ENCODE measurements at regions not wholly inside any gene's neighbourhood (a gene's known extent, or its start where the extent isn't known, plus 50 kb on each side); places are given as distances from the start of the nearest gene placed in this dataset.

GRCh38 chr13:59442461-59442860 lies 721.3 kb downstream of the DIAPH3 start:
- no peak for DNase-seq

DNA sequence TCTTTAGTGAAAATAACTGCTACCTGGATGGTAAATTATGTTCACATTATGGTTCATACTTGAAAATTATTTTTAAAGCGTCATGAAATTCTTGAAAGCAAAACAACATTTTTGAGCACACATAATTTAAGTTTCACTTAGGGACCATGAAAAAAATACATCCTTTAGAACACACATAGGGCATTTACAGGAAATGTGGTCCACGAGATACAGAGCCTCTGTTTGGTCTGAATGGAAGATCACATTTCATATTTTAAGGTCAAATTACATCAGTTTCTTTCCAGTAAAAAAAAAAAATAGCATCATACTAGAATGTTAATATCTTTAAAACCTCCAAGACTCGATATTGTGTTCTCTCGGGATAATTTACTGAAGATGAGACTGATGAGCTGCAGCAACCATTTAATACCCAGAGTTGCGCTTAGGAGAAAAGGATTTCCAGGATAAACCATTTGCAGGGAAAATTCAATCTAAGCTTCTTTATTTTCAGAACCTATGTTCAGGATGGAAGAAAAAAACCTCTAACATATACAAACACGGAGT lies 720.7 kb downstream of the DIAPH3 start:
- DNase-seq, result no peak

- no peak for DNase-seq
Observed at GRCh38 chr13:59444210-59444857, 719.4 kb downstream of the DIAPH3 start.

DNA sequence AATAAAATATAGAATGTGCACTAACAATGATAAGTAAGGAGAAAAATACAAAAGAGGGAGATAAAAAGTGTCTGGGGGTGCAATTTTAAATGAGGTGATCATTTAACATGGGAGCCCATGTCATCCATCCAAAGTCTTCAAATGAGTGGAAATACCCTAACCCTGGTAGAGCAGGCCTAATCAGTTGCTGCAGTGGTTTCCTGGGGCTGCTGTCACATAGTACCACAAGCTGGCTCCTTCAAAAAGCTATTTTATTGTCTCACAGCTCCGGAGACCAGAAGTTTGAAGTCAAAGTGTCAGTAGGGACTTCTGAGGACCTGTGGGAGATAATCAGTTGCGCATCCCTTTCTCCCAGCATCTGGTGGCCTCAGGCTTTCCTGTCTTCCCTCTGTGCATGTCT lies 717.9 kb downstream of the DIAPH3 start:
- DNase-seq, result no peak

- no peak for DNase-seq
Observed at GRCh38 chr13:59446391-59446790, 717.3 kb downstream of the DIAPH3 start.

DNA sequence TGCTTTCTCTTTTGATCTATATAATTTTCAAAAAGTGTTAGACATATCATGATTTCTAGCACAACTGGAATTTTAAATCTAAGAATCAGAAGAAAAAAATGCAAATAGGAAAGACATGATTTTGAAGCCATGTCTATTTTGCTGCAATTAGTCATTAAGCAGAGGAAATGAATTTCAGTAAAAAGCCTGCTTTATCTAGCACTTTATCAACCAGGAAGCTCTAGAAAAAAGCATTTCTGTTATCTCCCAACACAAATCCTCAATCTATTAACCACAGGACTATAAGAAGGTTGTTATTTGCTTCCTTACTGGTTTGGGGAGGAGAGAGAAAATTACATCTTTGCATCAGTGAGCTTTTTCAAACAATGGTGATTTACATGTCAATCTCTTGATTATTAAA lies 716.7 kb downstream of the DIAPH3 start:
- DNase-seq, result no peak

GRCh38 chr13:59447846-59448620 lies 715.7 kb downstream of the DIAPH3 start:
- DNase-seq, result no peak

DNA sequence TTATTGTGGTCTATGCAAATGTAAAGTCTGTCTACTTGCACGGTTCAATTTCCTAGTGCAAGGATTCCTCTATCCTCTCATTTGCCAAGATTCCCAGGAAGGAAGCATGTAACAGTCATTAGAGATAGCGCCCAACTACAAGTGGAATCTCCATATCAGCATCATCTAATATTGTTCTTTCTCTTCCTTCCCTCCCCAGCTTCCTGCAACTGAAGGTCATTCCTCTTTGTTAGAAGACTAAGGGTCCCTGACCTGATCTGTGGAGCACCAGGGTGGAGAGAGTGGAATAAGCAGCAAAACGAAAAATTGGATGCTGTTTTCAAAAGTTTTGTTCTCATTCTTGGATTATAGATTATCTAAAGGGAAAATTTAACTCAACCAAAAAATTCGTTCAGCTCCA lies 714.0 kb downstream of the DIAPH3 start:
- DNase-seq, result no peak

DNA sequence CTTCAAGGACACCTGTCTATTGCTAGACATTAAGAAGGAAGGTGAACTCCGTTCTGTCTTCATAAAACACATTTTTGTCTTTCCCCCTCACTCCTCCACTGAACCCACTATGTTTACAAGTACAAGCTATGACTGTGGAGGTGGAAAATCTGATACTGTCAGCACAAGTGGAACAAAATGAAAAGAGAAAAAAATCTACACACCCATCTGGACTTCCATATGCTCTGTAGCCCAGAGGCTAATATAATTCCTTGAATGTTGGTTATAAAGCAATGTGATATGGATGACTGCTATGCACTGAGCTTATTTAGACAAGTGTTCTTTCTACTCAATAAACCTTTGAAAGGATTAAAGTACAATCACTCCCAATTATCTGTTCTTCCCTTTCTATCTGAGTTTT lies 713.5 kb downstream of the DIAPH3 start:
- DNase-seq, result no peak

- DNase-seq, result no peak
Observed at GRCh38 chr13:59451236-59451635, 712.5 kb downstream of the DIAPH3 start.

DNA sequence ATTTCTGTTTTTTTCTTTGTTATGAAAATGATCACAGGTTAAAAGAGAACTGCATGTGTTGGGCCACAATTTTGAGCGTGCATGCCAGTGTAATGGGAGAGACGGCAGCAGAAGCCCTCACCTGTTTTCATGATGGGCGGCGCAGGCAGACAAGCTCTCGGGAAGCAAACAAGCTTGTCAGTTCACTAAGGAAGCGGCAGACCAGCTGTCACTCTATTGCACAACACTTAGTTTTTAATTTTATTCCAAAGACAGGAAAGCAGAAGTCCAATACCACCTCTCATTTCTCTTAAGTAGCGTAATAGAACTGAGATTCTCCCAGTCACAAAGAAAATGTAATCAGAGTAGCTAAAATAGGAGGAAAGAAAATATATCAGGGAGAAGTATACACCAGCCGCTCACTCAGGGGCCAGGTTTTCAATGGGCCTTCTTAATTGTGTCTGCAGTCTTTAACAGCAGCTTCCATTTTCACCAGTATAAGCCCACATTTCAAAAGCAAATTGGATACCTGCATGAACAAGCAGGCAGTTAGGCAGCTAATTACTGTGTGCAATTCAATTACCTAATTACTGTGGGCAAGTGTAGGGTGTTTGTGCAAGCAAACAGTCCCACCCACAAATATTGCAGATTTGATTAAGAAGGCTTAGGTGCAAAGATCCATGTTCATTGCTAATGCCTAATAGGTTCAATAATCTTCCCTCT lies 711.4 kb downstream of the DIAPH3 start:
- DNase-seq, result peak; percentile 89

- no peak for DNase-seq
Observed at GRCh38 chr13:59458908-59459579, 704.7 kb downstream of the DIAPH3 start.

DNA sequence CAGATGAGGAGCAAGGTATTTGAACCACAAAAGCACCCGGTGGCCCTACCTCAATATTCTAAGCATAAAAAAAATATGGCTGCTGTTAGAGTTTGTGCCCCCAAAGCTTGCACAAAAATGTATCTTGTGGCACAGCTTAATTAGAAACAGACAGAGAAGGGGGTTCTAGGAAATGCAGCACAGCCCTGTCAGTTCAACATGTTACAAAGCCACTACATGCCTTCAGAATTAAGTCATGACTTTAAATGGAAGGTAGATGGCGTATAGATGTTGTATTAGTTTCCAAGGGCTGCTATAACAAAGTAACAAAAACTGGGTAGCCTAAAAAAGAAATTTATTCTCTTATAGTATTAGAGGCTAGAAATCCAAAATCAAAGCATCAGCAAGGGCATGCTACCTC lies 703.8 kb downstream of the DIAPH3 start:
- no peak for DNase-seq

DNA sequence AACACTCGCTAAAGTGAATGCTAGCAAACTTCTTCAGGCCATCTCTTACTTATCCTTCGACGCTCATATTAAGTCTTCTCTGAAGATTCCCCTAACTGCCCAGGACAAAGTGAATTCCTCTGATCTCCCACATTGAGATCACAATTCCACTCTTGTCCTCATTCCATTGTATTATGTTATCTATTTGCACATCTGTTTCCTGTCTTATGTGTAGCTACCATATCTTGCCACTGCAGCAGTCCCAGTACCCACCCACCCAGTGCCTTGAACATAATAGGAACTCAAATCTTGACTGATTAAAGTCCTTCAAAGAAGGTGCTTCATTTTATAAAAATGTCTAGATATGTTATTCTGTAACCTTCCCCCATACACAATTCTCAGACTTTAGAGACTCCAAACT lies 702.3 kb downstream of the DIAPH3 start:
- DNase-seq, result no peak

- no peak for DNase-seq
Observed at GRCh38 chr13:59463023-59463422, 700.7 kb downstream of the DIAPH3 start.

GRCh38 chr13:59464926-59465325 lies 698.8 kb downstream of the DIAPH3 start:
- DNase-seq, result no peak

DNA sequence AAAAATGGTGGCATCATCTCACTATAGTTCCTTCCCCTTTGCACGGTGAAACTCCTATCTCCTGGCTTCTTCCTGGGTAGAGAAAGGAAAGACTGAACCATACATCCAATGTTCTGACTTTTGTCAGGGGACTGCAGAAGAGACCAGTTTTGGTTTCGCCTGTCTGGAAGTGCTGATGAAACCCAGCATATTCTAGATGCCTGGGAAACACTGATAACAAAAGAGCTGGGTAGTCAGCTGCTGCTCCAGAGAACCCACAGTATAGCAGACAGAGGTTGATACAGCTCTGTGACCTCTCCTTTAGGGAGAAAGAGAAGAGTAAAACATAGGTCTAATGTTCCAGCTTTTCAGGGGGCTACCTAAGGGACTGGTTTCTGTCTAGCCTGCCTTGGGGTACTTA lies 695.3 kb downstream of the DIAPH3 start:
- DNase-seq, result no peak

- no peak for DNase-seq
Observed at GRCh38 chr13:59471106-59471505, 692.6 kb downstream of the DIAPH3 start.

GRCh38 chr13:59472134-59472533 lies 691.6 kb downstream of the DIAPH3 start:
- DNase-seq, result no peak

- no peak for DNase-seq
Observed at GRCh38 chr13:59474696-59475095, 689.0 kb downstream of the DIAPH3 start.

- DNase-seq, result no peak
Observed at GRCh38 chr13:59475911-59476310, 687.8 kb downstream of the DIAPH3 start.

DNA sequence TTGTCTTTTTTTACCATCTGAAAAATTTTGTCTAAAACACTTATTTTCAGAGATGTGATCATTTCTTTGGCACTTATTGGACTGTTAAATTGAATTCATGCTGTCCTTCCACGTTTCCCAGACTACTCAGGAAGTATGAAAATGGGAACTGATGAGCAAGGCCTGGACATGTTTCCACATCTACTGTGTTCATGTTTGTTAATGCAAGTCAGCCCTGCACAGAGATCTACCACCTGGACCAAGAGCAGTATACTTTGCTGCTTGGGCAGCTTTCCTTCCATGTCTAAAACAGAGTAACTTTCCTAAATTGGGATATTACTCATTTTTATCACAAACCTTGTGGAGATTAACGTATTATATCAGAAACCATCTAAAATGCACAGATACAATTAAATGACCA lies 687.4 kb downstream of the DIAPH3 start:
- DNase-seq, result no peak

DNA sequence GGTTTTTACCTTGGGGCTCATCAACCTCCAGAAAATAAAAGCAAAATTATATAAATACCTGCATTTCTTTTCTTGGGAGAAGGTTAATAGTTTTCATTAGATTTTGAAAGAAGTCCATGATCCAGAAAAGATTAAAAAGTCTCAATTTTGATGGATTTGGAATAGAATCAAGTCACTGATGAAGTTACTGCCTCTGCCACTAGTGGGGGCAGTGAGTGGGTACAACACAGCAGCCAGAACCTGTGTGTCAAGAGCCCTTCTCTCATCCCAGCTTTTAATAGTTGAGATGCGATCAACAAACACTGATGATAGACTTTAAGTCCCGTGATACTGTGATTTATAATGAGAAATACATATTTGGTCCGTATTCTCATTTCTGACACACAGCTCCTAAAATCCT lies 686.7 kb downstream of the DIAPH3 start:
- no peak for DNase-seq
